ENCODE measurements at regions not wholly inside any gene's neighbourhood (a gene's known extent, or its start where the extent isn't known, plus 50 kb on each side); places are given as distances from the start of the nearest gene placed in this dataset.

- Histone ChIP-seq H3K4me3 (no peak overlapping the region), H3K27me3 (replicated peaks; ENCODE audit: insufficient read depth) (no peaks in the 10 kb centered on the region), H3K36me3 (no peaks in the 10 kb centered on the region), H3K9me3 (no peaks in the 10 kb centered on the region), H3K27ac (no peak overlapping the region), H3K4me1 (ENCODE audit: control insufficient read depth in 1 of 2, low read depth in 2 of 2) (peaks cover 2 to 5% of the 10 kb centered on the region in 2 donors)
- TF ChIP-seq CTCF (IDR thresholded peaks at IDR 0.05), result no peak
- ATAC-seq (ENCODE audit: insufficient number of reproducible peaks, low FRiP score, low read depth) (no peak), DNase-seq (ENCODE audit: low spot score) (no peak)
Measured at GRCh38 chr2:101528501-101528900, 53.6 kb upstream of the RFX8 start.

DNA sequence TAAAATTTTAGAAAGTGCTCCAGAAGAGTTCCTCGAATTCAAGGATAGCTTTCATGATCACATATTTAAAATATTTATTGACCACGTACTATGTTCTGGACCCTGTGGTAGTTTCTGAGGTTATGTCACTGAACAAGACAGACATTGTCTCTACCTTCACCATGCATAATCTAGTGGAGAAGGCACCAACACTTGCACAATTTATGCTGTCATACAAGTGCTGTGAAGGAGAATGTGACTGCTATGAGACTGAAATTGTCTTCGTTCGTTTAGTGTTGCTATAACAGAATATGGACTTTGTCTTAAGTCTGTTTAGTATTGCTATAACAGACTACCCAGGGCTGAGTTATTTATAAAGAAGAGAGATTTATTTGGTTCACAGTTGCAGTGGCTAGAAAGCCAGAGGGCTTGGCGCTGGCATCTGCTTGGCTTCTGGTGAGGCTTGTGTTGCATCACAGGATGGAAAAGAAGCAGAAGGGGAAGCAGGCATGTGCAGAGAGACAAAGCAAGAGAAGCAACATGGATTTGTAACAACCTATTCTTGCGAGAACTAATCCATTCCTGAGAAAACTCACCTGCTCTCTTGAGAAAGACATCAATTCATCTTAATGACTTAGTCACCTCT is 50.0 kb upstream of the RFX8 start:
- H3K27me3 ChIP-seq (replicated peaks; ENCODE audit: insufficient read depth), result no peaks in the 10 kb centered on the region
- no peaks in the 10 kb centered on the region for H3K36me3 ChIP-seq
- H3K4me1 ChIP-seq (ENCODE audit: control insufficient read depth in 1 of 2, low read depth in 2 of 2), result no peaks in the 10 kb centered on the region
- DNase-seq (ENCODE audit: low spot score) (no peak), ATAC-seq (ENCODE audit: insufficient number of reproducible peaks, low FRiP score, low read depth) (no peak)
- H3K27ac ChIP-seq, result no peak overlapping the region
- no peak for TF ChIP-seq CTCF (IDR thresholded peaks at IDR 0.05)
- H3K4me3 ChIP-seq, result no peak overlapping the region
- no peaks in the 10 kb centered on the region for H3K9me3 ChIP-seq
